ENCODE measurements at regions not wholly inside any gene's neighbourhood (a gene's known extent, or its start where the extent isn't known, plus 50 kb on each side); places are given as distances from the start of the nearest gene placed in this dataset.

- intact Hi-C loops (cut with DNase I; ENCODE audit: low total_unique reads) = no loop called here
- no peaks in the 10 kb centered on the region for H3K4me1 ChIP-seq
- no peaks in the 10 kb centered on the region for H3K36me3 ChIP-seq
- no peak overlapping the region for H3K27ac ChIP-seq
- H3K27me3 ChIP-seq = no peaks in the 10 kb centered on the region
- H3K9me3 ChIP-seq = no peaks in the 10 kb centered on the region
- no peak for DNase-seq (ENCODE audit: low spot score in 2 of 2)
- no peak overlapping the region for H3K4me3 ChIP-seq
- TF ChIP-seq POLR2AphosphoS5 (IDR thresholded peaks at IDR 0.05) (no peak), POLR2A (IDR thresholded peaks at IDR 0.05) (no peak)
- TF ChIP-seq, protein P1, sequence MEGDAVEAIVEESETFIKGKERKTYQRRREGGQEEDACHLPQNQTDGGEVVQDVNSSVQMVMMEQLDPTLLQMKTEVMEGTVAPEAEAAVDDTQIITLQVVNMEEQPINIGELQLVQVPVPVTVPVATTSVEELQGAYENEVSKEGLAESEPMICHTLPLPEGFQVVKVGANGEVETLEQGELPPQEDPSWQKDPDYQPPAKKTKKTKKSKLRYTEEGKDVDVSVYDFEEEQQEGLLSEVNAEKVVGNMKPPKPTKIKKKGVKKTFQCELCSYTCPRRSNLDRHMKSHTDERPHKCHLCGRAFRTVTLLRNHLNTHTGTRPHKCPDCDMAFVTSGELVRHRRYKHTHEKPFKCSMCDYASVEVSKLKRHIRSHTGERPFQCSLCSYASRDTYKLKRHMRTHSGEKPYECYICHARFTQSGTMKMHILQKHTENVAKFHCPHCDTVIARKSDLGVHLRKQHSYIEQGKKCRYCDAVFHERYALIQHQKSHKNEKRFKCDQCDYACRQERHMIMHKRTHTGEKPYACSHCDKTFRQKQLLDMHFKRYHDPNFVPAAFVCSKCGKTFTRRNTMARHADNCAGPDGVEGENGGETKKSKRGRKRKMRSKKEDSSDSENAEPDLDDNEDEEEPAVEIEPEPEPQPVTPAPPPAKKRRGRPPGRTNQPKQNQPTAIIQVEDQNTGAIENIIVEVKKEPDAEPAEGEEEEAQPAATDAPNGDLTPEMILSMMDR (IDR thresholded peaks at IDR 0.05) = no peak
Observed at GRCh38 chr2:17422061-17422460, 96.2 kb downstream of the RAD51AP2 start.

- intact Hi-C loops (cut with DNase I; ENCODE audit: low total_unique reads) = no loop called here
Observed at GRCh38 chr2:17416884-17417391, 101.3 kb downstream of the RAD51AP2 start.

GRCh38 chr2:17413036-17413435 lies 105.2 kb downstream of the RAD51AP2 start:
- DNase-seq (ENCODE audit: low spot score in 2 of 2) = no peak
- Histone ChIP-seq H3K36me3 (no peaks in the 10 kb centered on the region), H3K4me3 (no peak overlapping the region), H3K9me3 (no peaks in the 10 kb centered on the region), H3K27me3 (no peaks in the 10 kb centered on the region), H3K4me1 (no peaks in the 10 kb centered on the region), H3K27ac (no peak overlapping the region)
- intact Hi-C loops (cut with DNase I; ENCODE audit: low total_unique reads) = no loop called here
- TF ChIP-seq, protein P1 (IDR thresholded peaks at IDR 0.05) = no peak
- no peak for TF ChIP-seq POLR2A (IDR thresholded peaks at IDR 0.05)
- TF ChIP-seq POLR2AphosphoS5 (IDR thresholded peaks at IDR 0.05) = no peak

More at GRCh38 chr2:17416884-17417391, 101.3 kb downstream of the RAD51AP2 start:
- Histone ChIP-seq H3K4me1 (no peaks in the 10 kb centered on the region), H3K4me3 (no peak overlapping the region), H3K27me3 (no peaks in the 10 kb centered on the region), H3K27ac (no peak overlapping the region), H3K9me3 (no peaks in the 10 kb centered on the region), H3K36me3 (no peaks in the 10 kb centered on the region)
- TF ChIP-seq, protein P1 (IDR thresholded peaks at IDR 0.05) = no peak
- TF ChIP-seq POLR2A (IDR thresholded peaks at IDR 0.05) = no peak
- no peak for TF ChIP-seq POLR2AphosphoS5 (IDR thresholded peaks at IDR 0.05)
- DNase-seq (ENCODE audit: low spot score in 2 of 2) = no peak

- intact Hi-C loops (cut with DNase I; ENCODE audit: low total_unique reads) = no loop called here
- Histone ChIP-seq H3K4me1 (no peaks in the 10 kb centered on the region), H3K27me3 (no peaks in the 10 kb centered on the region), H3K27ac (no peak overlapping the region), H3K9me3 (peaks cover 0 to 34% of the 10 kb centered on the region in 2 donors), H3K4me3 (no peak overlapping the region), H3K36me3 (no peaks in the 10 kb centered on the region)
- TF ChIP-seq POLR2AphosphoS5 (IDR thresholded peaks at IDR 0.05) (no peak), POLR2A (IDR thresholded peaks at IDR 0.05) (no peak)
- TF ChIP-seq, protein P1 (IDR thresholded peaks at IDR 0.05) = no peak
- DNase-seq (ENCODE audit: low spot score in 2 of 2) = no peak
Observed at GRCh38 chr2:17401096-17401495, 117.1 kb downstream of the RAD51AP2 start.

GRCh38 chr2:17398770-17399169 lies 119.5 kb downstream of the RAD51AP2 start:
- TF ChIP-seq, protein P1 (IDR thresholded peaks at IDR 0.05) = no peak
- TF ChIP-seq POLR2A (IDR thresholded peaks at IDR 0.05) = no peak
- TF ChIP-seq POLR2AphosphoS5 (IDR thresholded peaks at IDR 0.05) = no peak
- Histone ChIP-seq H3K27ac (no peak overlapping the region), H3K4me1 (no peaks in the 10 kb centered on the region), H3K4me3 (no peak overlapping the region), H3K27me3 (no peaks in the 10 kb centered on the region), H3K9me3 (peaks cover 0 to 22% of the 10 kb centered on the region in 2 donors), H3K36me3 (no peaks in the 10 kb centered on the region)
- intact Hi-C loops (cut with DNase I; ENCODE audit: low total_unique reads) = no loop called here
- DNase-seq (ENCODE audit: low spot score in 2 of 2) = no peak
